T1000 (cell line): ENCODE measurements at regions not wholly inside any gene's neighbourhood (a gene's known extent, or its start where the extent isn't known, plus 50 kb on each side); places are given as distances from the start of the nearest gene placed in this dataset.
"Not testable (repeated sequence)": the region's sequence is repeated elsewhere in the genome, so short reads cannot be mapped to it uniquely, and the experiment has no call there.

ENCODE experiments used
- DNase-seq: peaks from one replicate; lab custom pipeline; 2025; ENCODE audit warnings: mixed read lengths; lab: John Stamatoyannopoulos, UW

DNA sequence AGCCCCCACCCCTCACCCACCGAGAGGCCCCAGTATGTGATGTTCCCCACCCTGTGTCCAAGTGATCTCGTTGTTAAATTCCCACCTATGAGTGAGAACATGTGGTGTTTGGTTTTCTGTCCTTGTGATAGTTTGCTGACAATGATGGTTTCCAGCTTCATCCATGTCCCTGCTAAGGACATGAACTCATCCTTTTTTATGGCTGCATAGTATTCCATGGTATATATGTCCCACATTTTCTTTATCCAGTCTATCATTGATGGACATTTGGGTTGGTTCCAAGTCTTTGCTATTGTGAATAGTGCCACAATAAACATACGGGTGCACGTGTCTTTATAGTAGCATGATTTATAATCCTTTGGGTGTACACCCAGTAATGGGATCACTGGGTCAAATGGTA lies 79.2 kb downstream of the PXDC1 start:
- DNase-seq, result not testable (repeated sequence)

DNA sequence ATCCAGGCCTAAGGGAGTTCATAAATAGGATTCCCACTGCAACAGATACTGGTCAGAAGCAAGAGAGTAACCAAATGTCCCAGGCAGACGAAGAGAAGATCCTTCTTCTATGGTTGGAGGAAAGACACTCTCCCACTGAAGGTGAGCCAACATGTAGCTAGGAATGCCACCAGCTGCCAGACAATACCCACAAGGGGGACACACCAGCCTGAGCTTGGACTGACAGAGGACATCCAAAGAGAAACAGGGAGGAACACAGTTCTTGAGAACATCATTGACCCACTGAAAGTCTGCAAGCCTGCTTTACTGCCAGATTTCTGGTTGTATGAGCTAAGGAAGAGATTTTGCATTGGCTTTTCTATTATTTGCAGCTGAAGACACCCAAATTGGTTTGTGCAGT lies 80.1 kb downstream of the PXDC1 start:
- DNase-seq, result no peak

DNA sequence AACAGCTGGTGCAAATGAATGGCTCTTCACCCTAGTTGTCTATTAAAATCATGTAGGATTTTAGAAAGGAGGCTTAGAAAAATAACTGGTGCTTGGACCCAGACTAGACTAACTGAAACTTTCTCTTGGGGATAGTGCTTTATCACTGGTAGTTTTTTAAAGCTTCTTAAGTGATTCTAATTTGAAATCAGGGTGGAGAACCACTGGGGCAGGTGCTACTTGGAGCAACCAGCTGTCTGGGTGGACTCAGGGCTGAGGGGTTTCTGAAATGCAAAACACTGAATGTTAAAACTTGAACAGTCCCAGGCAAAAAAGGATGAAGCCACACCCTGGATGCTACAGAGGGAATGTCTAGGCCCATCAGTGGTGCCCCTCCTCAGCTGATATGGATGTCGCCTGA lies 81.2 kb downstream of the PXDC1 start:
- DNase-seq, result no peak

DNA sequence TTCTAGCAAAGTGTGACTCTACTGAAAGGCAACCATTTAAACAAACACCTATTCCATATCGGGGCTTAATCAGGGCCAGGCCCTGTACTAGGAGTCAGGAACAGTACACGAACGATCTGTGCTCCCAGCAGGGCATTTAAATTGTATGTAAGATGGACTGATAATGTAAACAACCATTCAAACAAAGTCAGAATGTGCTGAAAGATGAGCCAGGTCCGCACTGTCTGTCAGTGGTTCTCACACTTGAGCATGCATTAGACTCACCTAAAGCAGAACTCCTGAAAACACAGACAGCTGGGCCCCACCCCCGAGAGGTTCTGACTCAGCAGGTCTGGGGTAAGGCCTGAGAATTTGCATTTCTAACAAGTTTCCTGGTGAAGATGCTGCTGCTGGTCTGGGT lies 81.6 kb downstream of the PXDC1 start:
- no peak for DNase-seq

DNA sequence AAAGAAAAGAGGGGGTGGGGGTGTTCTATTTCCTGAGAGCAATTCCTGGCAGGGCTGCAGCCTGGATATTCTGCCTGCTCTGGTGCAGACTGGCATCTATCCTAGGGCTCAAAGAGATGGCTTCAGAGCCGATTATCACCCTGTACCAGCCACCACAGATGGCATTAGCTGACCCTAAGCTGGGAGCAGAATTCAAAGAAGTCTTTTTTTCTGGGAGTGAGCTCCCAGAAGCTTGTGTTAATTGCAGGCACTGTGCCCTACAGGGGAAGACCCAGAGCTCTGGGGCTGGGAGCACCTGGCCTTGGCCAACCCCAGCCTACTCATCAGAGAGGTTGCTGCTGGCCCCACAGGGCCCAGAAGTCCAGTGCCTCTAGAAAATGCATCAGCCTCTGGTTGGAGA lies 85.9 kb downstream of the PXDC1 start:
- no peak for DNase-seq

DNA sequence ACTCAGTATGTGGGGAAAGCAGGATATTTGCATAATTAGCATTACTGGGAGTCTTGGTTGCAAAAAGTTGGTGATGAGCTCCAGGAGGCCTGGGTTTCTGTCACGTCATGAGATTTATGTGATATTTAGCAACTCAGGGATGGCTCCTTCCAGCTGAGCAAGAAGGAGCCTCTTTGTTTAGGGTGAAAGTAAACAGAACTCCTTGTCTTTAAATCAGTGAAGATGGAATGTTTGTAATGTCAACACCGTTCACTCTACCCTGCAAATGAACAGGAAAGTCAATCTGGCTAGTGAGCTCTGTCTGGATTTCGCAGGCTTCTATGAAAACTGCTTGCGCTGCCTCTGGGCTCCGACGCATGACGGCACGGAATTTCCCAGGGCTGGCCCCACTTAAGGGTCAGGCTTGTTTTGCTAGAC lies 86.9 kb downstream of the PXDC1 start:
- no peak for DNase-seq

DNA sequence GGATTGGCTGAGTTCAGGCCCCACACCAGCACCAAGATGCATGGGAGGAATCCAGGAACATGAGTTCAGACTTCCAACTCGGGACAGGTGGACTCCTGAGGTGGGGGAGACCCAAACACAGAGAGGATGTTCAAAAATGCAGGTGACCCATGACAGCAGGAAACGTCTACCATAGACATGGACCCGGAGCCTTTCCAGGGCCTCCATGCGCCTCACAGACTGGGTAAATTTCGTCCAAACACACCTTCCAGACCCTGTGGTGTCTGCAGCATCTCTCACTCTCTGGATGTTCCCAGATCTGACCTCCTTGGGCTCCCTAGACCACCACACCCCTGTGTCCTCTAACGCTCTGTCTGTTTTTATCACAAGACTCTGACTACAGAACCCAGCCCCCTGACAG lies 87.7 kb downstream of the PXDC1 start:
- DNase-seq, result no peak

DNA sequence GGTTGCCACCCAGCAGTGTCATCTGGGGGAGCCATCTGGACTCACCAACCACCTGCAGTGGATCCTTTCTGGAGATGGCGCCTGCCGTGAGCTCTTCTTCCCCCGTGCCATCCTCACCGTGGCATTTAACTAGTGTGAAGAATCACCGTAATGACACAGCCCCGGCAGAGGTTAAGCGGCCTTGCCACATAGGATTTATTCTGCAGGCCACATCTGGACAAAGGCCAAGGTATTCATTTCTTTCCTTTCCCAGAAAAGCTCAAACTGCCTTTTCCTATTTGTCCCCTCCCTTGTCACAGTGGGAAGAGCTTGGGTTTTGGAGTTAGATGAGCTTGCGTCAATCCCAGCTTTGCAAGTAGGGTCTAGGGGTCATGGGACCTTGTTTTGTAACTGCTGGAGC lies 88.4 kb downstream of the PXDC1 start:
- DNase-seq, result no peak

DNA sequence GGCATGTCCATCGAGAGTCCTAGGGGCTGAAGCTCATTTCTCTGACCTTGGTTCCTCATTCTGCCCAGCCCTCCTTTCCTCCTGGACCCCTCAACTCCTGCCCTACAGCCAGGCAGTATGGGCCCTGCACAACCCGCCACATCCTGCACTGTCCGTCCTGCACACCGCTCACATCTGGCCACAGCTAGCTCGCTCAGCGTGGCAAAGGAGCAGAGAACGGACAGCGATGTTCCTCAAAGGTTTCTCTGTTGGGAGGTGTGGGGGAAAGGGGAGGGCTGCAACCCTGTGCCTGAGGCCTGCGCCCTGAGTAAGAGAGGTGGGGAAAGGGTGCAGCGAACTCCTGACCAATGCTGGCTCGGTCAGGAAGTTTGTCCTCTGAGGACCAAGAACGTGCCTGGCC lies 90.1 kb downstream of the PXDC1 start:
- no peak for DNase-seq

DNA sequence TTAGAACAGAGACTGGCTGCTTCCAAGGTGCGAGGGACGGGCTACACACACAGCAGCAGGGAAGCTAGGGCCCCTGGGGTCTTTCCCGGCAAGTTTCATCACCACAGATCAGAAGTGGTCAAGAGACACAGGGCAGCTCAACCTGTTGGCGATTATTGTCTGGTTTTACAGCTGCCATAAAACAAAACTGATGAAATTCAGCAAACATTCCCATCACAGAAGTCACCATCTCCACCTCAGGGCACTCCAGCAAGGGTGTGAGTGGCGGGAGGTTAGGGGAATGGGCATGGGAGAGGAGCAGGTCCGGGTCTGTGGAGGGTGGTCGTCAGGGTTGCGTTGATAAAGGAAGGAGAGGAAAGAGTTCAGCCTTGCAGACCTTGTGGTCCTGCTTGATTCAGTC lies 91.0 kb downstream of the PXDC1 start:
- DNase-seq, result no peak

DNA sequence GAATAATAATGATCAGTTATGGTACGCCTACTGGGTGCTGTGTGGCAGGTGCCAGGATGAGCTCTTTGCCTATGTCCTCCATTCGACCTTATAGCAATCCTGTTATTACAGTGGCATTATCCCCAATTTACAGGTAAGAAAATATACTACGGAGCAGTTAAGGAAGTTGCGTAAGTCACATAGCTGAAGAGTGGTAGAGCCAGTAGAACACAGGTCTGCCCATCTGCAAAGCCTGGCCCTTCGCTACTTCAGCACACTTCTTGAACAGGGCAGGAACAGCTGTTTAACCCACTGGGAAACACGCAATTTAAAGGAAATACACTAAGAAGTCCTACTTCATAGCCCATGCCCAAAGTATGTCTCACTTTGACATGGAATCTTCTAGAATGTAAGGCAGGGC lies 91.8 kb downstream of the PXDC1 start:
- no peak for DNase-seq

DNA sequence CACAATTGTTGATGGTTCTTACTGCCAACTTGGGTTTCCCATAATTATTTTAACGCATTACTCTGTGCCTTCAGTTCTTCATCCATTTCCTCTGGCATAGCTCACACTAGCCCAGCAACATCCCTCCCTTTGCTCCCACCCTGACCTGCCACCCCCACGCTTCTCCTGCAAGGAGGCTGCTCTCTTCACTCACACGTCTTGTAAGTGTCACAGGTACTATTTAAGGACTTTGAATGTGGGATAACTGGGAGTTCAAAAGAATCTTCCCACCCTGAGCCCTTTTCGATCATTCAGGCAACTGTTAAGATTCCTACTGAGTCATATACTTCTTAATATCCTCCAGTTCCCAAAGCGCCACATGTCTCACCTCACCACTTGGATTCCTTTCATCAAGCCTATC lies 95.4 kb downstream of the PXDC1 start:
- DNase-seq, result no peak

DNA sequence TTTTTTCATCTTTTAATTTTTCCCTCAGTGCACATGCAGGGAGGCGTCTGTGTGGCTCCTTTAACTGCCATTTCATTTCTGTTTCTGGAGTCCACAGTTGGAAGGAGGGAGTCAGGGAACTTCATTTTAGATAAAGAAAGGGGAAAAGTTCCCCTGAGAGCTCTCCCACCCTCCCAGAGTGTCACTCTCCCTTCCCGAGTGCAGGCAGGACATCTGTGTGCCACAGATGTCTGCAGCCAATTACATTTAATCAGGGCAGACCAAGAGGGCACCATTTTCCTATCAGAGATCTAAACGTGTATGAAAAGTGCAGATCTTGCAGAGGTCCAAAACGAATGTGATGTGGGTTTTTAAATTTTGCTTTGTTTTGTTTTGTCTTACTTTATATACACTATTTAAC lies 96.6 kb downstream of the PXDC1 start:
- no peak for DNase-seq

DNA sequence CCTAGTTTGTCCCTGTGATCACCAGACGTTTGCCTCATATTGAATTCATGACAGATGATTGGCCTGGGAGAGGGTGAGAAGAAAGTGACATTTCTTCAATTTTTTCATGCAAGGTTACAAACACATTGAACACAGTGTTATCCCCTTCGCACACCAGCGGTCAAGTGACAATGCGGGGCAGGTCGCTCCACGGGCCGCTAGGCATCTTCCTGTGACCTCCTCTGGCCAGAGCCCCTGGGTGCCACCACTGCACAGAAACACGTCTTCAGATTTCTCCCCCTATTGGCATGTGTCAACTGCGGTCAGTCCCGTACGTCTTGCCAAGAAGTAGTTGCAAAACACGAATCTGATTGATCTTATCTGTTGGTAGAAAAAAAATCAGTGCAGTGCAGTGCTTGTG lies 97.1 kb downstream of the PXDC1 start:
- no peak for DNase-seq

DNA sequence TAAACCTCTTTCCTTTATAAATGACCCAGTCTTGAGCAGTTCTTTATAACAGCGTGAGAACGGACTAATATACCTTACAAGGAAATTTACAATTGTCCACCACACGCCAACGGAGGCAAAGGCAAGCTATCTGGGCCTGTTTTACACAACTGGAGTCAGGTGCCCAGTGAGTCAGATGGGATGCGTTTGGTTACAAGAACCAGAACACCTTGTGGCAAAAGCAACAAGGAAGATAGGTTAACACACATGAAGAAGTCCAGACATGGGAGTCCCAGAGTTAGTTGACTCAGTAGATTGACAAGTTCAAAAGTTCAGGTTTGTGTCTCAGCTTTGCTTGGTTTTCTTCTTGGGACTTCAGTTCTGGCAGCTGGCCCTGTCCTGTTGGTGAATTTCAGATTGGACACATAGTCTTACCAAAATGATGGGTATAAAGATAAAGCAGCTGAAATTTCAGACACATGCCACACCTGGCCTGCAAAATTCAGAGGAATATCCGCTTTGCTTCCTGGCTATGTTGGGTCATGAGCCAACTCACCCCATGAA lies 97.9 kb downstream of the PXDC1 start:
- DNase-seq, result no peak

DNA sequence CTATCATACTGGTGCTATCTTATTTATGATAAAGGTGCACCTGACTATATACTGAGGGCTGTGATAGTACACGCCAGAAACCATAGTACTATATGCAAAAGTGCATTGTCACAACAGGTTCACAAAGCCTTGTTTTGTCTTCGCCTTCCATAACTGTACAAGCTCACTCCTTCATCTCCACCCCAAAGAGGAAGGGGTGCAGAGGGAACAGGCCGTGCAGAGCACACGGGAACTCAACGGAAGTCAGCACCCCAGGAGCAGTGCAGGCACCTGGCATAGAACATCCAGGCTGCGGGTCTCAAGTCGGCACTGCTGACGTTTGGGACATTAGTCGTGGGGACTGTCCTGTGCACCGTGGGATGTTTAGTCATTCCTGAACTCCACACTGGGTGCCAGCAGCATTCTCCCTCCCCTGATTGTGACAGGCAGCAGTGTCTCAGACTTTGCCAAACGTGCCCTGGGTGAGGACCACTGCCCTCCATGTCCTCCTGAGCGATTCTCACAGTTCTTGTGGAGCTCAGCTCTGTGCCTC lies 99.7 kb downstream of the PXDC1 start:
- no peak for DNase-seq

DNA sequence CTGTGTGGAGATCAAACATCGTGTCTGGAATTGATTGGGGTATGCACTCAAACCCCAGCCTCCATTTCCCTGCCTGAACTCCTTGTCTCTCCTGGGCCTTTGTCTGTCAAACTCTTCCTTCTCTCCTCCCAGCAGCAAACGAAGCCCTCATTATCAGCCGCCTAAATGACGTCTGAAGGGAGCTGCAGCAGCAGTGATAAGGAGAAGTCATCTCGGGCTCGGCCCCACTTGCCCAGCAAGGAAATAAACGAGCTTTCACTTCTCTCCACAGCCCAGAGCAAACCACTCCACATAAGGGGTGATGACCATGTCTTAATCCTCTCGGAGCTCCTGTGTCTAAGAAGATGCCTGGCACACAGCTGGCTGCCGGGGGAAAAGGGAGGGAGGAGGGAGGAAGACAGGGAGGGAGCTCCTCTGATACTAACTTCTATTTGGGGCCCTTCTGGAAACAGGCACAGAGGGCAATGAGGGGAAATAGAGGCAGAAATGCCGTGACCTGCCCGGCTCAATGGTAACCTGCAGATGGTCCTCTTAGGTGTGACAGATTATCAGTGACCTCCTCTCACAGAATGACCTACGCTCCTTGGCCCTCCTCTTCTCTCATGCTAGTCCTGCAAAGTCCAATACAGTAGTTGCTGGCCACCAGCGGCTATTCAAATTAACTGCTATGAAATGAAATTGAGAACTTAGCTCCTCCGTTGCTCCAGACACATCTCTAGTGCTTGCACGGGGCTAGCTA lies 100.4 kb downstream of the PXDC1 start:
- DNase-seq, result no peak

DNA sequence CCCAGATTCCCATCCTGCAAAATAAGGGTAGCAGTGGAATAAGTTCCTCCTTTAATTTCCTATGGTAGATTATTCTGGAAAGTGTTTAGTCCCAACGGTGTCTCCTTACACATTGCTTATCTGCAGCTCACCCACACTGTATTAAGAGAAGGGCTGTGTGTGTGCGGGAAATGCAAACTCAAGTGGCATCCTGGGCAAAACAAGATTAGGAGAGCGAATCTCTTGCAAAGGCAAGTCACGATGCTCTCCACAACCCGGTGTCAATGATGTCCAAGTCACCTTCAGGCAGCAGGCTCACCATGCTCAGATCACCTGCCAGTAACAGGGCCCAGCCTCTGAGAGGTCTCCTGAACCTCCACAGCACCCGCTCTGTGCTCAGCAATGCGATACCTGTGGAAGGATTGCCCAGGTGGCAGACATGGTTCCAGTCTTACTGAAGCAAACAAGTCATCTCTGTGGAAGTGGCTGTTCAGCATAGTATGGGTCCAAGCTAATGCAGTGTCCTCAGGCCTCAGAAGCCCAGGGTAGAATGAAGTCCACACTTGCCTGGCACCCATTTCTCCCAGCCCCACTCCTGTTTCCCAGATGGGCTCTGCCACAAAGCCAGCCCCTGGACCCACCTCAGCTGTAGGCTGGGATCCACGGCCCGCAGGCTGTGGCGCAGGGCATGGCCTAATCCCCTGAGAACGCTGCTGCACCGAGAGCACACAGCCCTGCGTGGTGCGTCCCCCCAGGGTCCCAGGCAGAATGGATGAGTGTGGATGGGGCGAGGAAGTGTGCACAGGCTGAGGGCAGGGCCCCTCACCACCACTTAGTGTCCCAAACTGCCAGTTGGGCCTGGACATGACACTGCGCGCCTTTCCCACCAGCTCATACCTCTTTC lies 101.2 kb downstream of the PXDC1 start:
- no peak for DNase-seq

DNA sequence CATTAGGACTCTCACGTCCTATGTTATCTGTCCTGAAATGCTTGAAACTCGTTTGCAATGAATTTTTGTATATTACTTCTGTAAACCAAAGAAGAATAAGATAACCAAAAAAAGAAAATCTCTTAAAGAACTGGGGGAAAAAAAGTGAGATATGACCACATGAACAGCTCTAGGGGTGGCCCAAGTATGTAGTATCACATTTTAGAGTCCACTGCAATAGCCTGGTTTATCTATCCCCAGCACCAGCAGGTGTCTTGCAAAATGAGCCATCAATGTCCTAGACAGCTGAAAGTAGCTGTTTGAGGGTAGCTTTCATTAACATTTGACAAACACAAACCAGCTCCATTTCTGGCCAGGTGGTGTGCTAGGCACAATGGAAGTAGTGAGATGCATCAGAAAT lies 102.8 kb downstream of the PXDC1 start:
- DNase-seq, result no peak

DNA sequence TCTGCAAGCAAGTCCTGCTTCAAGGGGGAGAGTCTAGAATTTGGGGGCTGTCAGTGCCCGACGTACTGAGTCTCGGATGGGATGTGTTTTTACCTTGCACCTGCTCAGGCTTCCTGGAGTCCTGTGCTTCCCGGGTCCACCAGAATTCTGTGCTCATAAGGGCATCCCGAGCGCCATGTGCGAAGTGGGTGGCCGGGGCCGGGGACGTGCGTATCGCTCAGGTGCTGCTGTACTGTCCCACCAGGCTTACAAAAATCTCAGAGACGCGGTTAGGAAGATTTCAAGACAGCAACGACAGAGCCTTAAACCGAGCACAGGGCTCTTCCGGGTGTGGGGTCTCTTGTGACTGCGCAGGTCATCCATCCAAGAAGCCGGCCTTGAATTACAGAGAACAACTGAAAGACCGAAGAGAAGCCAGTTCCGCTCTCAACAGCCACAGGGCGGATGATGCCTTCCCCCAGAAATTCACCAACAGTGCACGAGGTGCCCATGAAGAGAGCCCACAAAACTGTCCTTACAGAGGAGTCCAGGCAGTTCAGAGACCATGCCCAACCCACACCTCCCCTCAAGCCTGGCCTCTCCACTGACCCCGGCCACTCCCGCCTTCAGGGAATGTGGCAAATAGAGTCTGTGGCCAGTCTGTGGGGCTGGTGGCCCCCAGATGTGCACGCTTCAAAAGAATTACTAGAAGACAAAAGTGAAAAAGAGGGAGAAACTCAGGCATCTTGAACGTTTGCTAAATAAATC lies 104.7 kb downstream of the PXDC1 start:
- no peak for DNase-seq

DNA sequence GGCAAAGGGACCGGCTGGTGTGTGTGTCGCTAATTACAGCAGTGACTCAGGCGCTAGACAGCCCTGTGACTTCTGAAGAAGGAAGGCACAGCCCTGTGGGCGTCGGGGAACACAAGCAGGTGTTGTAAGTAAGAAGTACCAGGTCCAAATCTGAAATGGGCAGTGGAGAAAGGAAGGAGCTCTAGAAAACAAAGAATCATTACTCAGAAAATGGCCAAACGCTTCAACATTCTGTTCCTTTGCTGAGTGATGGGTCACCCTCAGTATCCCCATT lies 106.8 kb downstream of the PXDC1 start:
- DNase-seq, result no peak

DNA sequence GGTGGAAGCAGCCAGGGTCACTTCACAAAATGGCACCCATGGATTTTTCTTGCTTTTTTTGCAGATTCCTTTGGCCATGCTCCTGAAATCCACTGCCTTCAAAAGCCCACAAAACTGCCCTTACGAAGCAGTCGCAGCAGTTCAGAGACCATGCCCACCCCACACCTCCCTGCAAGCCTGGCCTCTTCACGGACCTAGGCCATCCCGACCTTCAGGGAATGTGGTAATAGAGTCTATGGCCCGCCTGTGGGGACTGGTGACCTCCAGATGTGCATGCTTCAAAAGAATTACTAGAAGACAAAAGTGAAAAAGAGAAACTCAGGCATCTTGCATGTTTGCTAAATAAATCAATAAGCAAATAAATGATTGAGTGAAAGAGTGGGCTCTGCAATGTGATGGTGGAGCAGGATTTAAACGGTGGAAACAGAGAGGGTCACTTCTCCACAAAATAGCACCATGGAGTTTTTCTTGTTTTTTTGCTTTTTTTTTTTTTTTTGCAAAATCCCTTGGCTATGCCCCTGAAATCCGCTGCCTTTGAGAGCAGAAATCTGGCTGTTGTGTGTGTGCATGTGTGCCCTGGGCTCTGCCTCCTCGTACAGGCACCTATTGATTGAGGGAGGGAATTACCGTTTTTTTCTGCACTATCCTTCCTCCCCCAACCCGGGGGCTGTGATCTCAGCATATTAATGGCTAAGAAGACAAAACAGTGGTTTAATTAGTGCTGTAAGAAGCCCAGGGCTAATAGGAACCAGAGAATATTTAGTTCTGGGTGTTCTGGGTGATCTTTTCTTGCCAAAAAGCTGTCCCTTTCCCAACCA lies 107.4 kb downstream of the PXDC1 start:
- no peak for DNase-seq
